NCI-H2081 treated with DMSO at 0.1 percent for 48 hours (cell line): ENCODE measurements at regions not wholly inside any gene's neighbourhood (a gene's known extent, or its start where the extent isn't known, plus 50 kb on each side); places are given as distances from the start of the nearest gene placed in this dataset.
"Not testable (repeated sequence)": the region's sequence is repeated elsewhere in the genome, so short reads cannot be mapped to it uniquely, and the experiment has no call there.

Source experiments
- DNase-seq: peaks from one replicate; lab custom pipeline; 2025; lab: John Stamatoyannopoulos, UW

- no peak for DNase-seq
These were observed 52.2 kb upstream of the FAT1 start for GRCh38 chr4:186775902-186776301.

- no peak for DNase-seq
These were observed 54.5 kb upstream of the FAT1 start for GRCh38 chr4:186778134-186778533.

DNA sequence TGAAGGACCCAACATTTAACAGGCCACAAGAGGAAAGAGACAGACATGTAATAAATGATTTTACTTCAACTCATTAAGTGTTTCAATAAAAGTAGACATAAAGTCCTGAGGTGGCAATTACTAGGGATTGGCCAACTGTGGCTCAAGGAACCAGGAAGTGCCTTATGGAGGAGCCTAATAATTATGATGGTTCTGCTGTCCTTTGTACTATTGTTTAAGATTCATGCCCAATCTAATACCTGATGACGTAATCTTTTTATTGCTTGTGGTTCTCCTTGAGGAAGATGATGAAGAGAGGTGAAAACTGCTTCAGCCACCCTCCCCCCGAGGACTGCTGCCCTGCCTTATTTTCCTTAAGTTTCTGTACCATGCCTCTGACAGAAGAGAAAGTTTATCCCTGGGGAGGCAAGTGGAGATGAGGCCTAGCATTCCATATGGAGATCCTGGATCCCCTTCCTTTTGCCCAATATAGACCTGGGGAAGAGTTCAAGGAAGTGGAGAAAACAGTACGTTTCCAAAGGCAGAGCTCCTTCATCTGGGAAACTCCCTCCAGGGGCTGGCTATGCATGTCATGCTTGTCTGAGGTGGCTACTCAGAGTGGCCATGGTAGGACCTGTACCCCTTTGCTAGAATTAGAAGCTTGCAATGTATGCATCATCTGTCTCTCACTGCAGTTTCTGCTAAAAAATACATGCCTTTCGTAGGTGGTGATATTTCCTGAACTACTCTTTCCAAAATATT, 56.8 kb upstream of the FAT1 start:
- DNase-seq: no peak

GRCh38 chr4:186781032-186781917, 57.6 kb upstream of the FAT1 start:
- no peak for DNase-seq

DNA sequence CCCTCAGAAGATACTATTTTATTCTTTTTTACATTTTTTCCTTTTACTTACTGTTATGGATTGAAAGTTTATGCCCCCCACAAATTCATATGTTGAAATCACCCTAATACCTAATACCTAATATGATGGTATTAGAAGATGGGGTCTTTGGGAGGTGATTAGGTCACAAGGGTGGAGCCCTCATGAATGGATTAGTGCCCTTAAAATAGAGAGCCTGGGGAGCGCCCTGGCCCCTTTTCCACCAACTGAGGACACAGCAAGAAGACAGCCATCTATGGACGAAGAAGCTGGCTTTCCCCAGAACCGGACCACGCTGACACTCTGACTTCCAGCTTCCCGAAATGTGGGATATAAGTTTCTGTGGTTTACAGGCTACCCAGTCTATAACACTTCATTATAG, 58.6 kb upstream of the FAT1 start:
- DNase-seq: no peak

DNA sequence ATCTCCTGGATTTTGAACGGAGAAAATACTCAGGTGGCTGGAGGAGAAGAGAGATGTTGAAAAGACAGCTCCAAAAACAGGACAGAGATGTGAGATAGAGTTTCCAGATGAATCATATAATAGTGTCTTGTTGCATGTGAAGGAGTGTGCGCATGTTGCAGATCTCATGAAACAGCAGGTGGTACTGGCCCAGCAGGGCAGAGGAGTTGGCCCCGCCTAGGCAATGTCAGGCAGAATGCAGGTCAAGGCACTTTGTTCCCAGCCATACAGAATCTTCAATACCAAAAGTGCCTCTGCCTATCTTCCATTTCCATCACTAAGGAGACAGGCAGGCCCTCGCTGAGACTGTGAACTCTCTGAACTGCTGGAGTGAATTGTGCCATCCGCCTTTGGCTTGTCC, 63.9 kb upstream of the FAT1 start:
- no peak for DNase-seq

- no peak for DNase-seq
These were observed 66.0 kb upstream of the FAT1 start for GRCh38 chr4:186789651-186790050.

DNA sequence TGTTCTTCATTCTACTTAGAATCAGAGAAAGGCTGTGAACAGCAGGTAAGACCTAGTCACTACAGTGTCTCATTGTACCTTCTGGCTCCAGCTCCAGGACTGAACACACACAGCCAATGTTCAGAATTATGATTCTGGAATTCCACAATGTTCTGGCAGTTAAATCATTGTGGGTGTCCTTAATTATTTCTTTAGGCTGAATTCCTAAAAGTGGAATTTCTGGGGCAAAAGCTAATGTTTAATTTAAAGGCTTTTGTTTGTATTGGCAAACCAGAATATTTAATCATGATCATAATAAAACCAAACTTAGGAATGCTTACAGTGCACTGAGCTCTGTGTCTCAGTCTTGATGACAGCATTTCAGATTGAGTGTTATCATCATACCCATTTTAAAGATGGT, 67.0 kb upstream of the FAT1 start:
- DNase-seq: no peak

- no peak for DNase-seq
These were observed 69.2 kb upstream of the FAT1 start for GRCh38 chr4:186792728-186793366.

- no peak for DNase-seq
These were observed 75.4 kb upstream of the FAT1 start for GRCh38 chr4:186798951-186799659.

DNA sequence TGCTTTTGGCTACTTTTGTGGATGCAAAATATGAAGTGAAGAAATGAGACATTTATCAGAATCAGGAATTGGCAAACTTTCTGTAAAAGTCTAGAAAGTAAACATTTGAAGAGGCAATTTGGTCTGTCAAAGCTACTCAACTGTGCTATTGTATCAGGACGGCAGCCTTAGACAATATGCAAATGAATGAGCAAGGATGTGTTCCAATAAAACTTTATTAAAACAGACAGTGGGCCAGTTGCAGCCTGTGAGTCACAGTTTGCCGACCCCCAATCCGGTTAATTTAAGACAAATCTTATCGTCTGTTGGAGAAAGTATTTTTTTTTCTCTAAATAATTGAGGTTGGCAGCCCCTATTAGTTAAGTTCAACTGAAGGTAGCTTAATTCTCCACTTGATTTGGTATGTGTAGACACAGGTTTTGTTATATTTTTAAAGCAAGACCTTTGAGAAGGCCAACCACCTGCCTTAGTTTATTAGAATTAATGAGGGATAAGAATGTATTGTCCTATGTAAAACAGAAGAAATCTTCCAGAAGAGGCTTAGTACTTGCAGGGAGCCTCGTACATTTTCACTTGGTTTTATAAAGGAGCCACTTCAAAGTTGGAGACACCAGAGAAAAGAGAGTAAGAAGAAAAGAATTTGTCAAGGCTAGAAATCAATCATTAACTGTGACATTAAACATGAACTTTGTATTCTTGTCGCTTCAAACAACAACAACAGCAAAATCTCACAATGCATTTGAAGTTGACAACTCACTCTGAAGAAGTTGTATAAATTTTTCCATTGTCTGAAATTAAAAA, 81.6 kb upstream of the FAT1 start:
- no peak for DNase-seq

- DNase-seq: not testable (repeated sequence)
These were observed 82.3 kb upstream of the FAT1 start for GRCh38 chr4:186805917-186806316.

GRCh38 chr4:186806679-186807421, 83.2 kb upstream of the FAT1 start:
- no peak for DNase-seq

GRCh38 chr4:186807808-186808629, 84.4 kb upstream of the FAT1 start:
- no peak for DNase-seq

DNA sequence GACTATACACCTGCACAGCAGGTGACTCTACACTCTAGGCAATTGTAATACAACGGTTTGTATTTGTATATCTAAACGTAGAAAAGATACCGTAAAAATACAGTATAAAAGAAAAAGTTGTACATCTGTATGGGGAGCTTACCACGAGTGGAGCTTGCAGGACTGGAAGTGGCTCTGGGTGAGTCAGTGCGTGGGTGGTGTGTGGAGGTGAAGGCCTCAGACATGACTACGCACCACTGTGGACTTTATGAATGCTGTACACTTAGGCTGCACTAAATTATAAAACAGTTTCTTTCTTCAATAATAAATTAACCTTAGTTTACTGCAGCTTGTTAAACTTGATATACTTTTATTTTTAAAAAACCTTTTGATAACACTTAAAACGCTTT, 85.0 kb upstream of the FAT1 start:
- DNase-seq: no peak

GRCh38 chr4:186809070-186809469, 85.4 kb upstream of the FAT1 start:
- DNase-seq: no peak

- DNase-seq: no peak
These were observed 87.0 kb upstream of the FAT1 start for GRCh38 chr4:186810613-186811150.

DNA sequence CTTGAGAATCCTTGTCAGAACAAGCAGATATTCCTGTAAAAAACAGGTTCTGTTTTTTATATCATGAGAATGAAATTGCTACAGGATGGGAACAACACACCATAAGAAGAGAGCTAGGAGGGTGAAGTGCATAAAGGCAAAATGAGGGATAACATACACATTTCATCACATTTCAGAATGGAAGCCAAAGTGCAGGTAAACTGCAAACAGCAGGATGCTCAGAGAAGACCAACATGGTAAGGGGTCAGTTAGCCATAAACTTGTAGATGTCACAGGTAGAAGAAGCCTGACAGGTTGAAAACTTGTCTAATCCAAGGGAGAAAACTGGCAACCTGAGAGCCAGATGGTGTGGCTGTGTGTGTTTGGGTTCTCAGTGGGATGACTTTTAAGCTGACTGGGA, 88.9 kb upstream of the FAT1 start:
- no peak for DNase-seq

DNA sequence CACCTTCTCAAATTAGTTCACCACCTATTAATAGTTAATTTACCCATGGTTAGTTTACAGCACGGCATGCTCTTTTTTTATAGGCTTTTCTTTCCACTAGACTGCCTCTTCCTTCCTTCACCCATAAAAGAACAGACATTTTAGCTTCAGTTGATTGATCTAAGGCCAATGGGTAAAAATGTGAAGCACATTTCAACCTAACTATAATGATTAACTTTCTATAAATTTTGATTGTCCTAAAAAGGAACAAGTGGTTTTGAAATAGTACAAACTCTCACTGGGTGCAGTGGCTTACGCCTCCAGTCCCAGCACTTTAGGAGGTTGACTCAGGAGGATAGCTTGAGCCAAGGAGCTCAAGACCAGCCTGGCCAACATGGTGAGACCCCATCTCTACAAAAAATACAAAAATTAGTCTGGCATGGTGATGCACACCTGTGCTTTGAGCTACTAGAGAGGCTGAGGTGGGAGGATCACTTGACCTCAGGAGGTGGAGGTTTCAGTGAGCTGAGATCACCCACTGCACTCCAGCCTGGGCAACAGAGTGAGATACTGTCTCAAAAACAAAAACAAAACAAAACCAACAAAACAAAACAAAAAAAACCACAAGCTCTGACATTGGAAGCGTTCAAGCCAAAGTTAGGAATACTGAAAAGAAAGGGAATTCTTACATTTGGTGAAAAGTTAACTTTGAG, 89.9 kb upstream of the FAT1 start:
- DNase-seq: no peak
